ENCODE measurements at regions not wholly inside any gene's neighbourhood (a gene's known extent, or its start where the extent isn't known, plus 50 kb on each side); places are given as distances from the start of the nearest gene placed in this dataset.
"Not testable (repeated sequence)": the region's sequence is repeated elsewhere in the genome, so short reads cannot be mapped to it uniquely, and the experiment has no call there.

- FAIRE-seq (peak; percentile 67), DNase-seq (ENCODE audit: low spot score) (peak; percentile 44)
These were observed 738.2 kb downstream of the BRINP1 start for GRCh38 chr9:118630931-118631595.

DNA sequence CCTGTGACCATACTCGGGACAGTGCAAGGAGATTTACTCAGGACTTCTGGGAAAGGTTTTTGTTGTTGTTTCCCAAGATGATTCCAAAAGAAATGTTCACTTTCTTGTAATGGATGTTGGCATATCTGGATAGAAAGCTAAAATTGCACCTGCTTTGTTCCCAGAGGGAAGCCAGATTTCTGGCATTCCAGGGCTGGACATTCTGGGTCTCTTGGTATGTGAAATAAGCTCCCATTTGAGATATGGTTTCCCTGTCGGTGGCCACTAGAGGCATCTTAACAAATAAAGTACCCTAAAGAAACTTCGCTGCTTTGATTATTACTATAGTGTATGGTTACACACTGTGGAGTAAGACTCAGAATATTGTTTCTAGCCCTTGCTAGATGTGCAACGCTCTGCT, 737.3 kb downstream of the BRINP1 start:
- FAIRE-seq (no peak), DNase-seq (ENCODE audit: low spot score) (no peak)

GRCh38 chr9:118635416-118635815, 733.8 kb downstream of the BRINP1 start:
- DNase-seq (ENCODE audit: low spot score): no peak
- no peak for FAIRE-seq

DNA sequence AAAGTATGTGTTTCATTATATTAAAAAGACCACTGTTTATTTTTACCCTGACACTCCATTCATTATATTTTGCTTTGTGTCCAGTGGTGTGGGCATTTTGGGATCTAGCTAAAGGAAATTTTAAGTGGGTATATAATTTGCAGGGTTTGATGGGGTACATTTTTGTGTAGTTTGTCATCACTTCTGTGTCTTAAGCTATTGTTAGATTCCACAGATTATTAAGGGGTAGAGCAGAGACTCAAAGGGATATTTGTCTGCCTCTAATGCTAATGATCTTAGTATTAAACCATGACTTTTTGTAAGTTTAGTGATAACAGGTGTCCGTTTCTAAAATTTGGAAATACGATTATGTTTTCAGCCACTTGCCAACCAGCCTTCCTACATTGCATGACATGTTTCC, 731.6 kb downstream of the BRINP1 start:
- DNase-seq (ENCODE audit: low spot score) (no peak), FAIRE-seq (no peak)

DNA sequence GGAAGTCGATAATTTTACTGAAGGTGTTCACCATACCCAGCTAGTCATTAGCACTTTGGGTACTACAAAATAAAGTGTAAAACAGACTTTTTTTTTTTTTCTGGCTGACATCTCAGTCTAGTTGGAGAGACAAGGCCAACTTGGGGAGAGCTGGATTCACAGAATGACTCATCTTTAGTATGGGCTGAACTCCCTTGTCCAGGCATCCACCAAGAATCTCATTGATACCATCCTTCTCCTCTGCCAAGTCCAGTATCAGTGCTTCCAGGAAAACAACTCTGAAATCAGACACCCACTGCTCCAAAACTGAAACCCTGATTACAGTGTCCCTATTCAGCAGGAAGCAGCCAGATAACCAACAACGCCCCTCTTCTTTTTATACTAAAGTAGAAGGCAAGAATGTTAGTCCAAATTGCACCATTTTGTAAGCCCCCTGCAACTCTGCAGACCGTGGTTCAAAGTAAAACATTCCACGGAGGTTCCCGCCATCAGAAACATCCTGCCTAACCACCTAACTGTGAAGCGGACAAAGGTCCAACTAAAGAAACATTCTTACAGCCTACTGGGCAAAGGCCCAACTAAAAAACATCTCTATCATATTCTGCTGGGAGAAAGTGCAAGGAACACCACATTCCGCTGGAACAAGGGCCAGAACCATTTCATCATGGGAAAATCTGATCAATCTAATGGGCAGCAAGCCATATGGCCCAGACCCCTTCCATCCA, 728.2 kb downstream of the BRINP1 start:
- FAIRE-seq: peak; percentile 81
- DNase-seq (ENCODE audit: low spot score): peak; percentile 62

DNA sequence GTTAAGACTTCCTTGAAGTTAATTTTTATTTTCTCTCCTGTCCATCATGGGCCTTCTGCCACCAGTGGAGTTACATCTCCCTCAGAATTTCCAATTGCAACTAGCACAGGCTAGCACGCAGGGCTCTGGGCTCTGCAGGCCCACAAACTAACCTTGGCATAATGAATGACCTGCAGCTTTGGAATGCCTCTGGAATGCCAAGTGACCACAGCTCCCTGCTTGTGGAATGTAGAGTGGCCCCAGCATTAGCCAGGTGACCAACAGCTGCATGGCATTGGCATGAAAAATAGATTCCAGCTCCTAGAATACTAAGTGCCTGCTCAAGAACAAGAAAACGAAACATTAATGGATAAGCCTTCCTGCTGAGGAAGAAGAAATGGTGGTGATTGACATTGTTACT, 726.1 kb downstream of the BRINP1 start:
- DNase-seq (ENCODE audit: low spot score): peak; percentile 98
- FAIRE-seq: peak; percentile 99

DNA sequence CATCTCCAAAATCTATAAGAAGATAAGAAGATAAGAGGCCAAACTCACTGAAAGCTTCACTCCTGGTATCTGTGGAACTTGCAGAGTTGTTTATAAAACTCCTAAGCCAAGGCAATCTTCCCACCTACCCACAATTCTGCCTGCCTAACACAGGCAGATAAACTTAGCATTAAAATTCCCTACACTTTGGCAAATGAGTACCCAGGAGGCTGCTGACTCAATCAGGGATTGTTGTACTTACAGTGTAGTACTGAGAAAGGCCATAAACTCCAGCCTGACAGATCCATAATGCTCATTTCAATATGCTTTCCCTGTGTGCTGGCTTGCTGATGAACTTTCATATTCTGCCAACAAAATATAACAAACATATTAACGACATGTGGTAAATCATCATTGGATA, 725.2 kb downstream of the BRINP1 start:
- FAIRE-seq (no peak), DNase-seq (ENCODE audit: low spot score) (peak; percentile 48)

- DNase-seq (ENCODE audit: low spot score): no peak
- no peak for FAIRE-seq
These were observed 721.9 kb downstream of the BRINP1 start for GRCh38 chr9:118647331-118647730.

GRCh38 chr9:118650417-118650816, 718.8 kb downstream of the BRINP1 start:
- DNase-seq (ENCODE audit: low spot score) (no peak), FAIRE-seq (no peak)

- FAIRE-seq (no peak), DNase-seq (ENCODE audit: low spot score) (no peak)
These were observed 717.7 kb downstream of the BRINP1 start for GRCh38 chr9:118651511-118651910.

DNA sequence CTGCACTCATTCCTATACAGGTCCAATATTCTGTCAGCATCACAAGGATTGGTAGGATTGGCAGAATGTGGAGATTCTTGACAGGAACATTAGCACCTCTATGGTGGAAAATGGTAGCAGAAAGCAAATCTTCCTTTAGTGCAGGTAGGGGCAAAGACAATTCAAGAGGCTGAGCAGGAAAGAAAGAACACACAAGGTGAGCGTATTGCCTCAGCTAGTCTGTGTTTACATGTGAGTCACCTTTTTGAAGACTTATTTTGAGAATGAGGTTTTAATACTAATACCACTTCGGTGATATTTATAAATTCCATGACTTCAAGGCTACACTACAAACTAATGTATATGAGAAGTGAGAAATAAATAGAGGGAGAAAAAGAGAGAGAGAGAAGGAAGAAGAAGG, 717.0 kb downstream of the BRINP1 start:
- FAIRE-seq (no peak), DNase-seq (ENCODE audit: low spot score) (no peak)

DNA sequence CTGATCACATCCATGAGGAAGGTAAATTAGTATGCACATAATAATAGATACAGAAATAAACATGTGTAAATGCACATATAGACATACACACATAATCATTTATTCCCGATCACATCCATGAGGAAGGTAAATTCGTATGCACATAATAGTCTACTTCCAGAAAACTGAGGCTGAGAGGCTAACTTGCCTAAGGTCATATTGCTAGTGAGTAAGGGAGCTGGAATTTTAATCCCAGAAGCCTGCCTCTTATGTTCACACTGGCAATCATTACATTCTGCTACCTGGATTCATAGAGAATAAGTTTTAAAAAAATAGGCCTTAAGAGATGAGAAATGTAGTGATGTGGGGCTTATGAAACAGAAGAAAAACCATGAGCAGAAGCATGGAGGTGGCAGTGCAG, 716.3 kb downstream of the BRINP1 start:
- no peak for FAIRE-seq

DNA sequence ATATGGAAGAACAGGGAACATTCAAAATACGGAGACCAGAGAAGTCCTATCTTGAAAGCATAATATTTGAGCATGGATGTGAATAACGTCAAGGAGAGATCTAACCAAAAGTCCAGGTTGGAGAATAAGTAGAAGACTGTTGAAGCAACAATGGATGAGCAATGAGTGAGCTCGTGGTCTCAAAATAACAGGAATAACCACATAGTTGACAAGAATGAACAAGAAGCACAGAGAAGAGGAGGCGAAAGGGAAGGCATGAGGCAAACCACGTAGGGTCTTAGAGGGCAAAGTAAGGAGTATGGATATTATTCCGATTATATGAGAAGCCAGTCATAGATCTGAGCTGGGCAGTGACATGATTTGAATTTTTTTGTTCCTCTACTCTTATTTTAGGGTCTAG, 710.2 kb downstream of the BRINP1 start:
- DNase-seq (ENCODE audit: low spot score) (no peak), FAIRE-seq (no peak)

More for the DNA sequence above, 716.3 kb downstream of the BRINP1 start:
- DNase-seq (ENCODE audit: low spot score): no peak

GRCh38 chr9:118665226-118665919, 703.9 kb downstream of the BRINP1 start:
- FAIRE-seq: no peak
- DNase-seq (ENCODE audit: low spot score): no peak

GRCh38 chr9:118670011-118670953, 699.0 kb downstream of the BRINP1 start:
- DNase-seq (ENCODE audit: low spot score): no peak
- FAIRE-seq: no peak

DNA sequence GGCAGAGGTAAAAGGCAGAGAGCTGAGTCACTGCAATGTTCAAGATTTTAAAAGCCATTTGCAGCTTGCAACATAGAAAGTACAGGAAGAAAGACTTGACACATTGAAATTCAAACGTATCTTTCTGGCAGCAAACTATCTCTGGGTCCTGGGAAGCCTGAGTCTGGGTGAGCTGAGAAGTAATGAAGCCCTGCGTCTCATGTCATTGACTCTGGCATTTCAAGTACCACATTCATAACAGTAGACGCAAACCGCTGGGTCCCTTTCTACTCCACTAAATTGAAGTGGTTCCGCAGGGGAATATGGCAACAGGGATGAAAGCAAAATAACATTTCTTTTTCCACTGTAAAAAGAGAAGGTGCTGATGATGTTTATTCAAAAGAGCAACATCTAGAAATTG, 694.3 kb downstream of the BRINP1 start:
- DNase-seq (ENCODE audit: low spot score): no peak
- FAIRE-seq: no peak

DNA sequence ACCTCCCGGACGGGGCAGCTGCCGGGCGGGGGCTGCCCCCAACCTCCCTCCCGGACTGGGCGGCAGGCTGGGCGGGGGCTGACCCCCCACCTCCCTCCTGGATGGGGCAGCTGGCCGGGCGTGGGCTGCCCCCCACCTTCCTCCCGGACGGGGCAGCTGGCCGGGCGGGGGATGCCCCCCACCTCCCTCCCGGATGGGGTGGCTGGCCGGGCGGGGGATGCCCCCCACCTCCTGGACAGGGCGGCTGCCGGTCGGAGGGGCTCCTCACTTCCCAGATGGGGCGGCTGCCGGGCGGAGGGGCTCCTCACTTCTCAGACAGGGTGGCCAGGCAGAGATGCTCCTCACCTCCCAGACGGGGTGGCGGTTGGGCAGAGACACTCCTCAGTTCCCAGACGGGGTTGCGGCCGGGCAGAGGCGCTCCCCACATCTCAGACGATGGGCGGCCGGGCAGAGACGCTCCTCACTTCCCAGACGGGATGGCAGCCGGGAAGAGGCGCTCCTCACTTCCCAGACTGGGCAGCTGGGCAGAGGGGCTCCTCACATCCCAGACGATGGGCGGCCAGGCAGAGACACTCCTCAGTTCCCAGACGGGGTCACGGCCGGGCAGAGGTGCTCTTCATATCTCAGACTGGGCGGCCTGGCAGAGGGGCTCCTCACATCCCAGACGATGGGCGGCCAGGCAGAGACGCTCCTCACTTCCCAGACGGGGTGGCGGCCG, 691.1 kb downstream of the BRINP1 start:
- FAIRE-seq; DNase-seq (ENCODE audit: low spot score): not testable (repeated sequence)

DNA sequence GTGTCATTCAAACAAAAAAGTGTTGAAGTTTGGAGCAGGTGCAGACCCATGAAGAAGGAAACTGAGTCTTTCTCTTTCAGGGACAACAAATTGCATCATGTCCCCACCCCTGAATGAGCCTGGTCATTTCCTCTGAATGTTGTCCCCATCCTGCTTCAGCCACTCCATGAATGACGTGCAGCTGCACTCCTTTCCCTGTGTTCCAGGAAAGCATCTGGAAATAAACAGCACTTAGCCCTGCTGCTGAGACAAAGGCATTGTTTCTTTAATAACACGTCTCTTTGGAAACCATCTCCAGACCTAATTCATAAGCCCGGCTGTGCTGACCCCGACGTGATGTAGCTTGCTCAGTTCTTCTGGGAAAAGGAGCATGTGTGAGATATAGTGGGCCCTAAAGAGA, 682.3 kb downstream of the BRINP1 start:
- DNase-seq (ENCODE audit: low spot score) (no peak), FAIRE-seq (no peak)

- FAIRE-seq (no peak), DNase-seq (ENCODE audit: low spot score) (no peak)
These were observed 680.0 kb downstream of the BRINP1 start for GRCh38 chr9:118689280-118689679.

DNA sequence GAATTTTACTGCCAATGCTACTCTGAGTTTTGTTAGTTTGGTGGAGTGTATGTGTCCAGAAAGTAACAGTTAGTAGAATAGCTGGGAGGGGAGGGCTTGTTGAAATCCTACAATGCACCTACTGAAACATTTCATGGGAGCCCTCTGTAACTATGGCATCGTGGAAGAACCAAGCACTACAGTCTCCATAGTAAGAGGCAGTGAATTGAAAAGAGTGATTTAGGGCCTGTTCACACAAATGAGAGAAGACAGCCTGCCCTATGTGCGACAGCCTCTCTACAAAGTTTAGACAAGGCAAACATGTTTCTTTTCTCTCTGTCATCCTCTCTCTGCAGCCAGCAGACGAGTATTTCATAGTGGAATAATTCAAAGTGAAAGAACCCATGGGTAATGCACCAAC, 676.6 kb downstream of the BRINP1 start:
- FAIRE-seq (no peak), DNase-seq (ENCODE audit: low spot score) (no peak)

GRCh38 chr9:118693645-118694044, 675.6 kb downstream of the BRINP1 start:
- DNase-seq (ENCODE audit: low spot score) (no peak), FAIRE-seq (no peak)
